OCI-LY1 (cell line): ENCODE measurements at regions not wholly inside any gene's neighbourhood (a gene's known extent, or its start where the extent isn't known, plus 50 kb on each side); places are given as distances from the start of the nearest gene placed in this dataset.

ENCODE experiments used
- EZH2 ChIP-seq: fragments of 200-600 bp; sonication (generic), shearing (Covaris generic); IDR thresholded peaks from 2 replicates; pipeline ENCODE4 v1.8.0; 2017; ENCODE audit warnings: borderline replicate concordance, mixed run types, mild to moderate bottlenecking, antibody characterized with exemption, low read length, moderate library complexity, mixed read lengths
- TF ChIP-seq, protein P1 (sequence below): fragments of 200-600 bp; sonication (generic), shearing (Covaris generic); IDR thresholded peaks from 2 replicates; pipeline ENCODE4 v1.5.1; 2017; ENCODE audit warnings: mild to moderate bottlenecking, antibody characterized with exemption, low read length, moderate library complexity, mixed read lengths

DNA sequence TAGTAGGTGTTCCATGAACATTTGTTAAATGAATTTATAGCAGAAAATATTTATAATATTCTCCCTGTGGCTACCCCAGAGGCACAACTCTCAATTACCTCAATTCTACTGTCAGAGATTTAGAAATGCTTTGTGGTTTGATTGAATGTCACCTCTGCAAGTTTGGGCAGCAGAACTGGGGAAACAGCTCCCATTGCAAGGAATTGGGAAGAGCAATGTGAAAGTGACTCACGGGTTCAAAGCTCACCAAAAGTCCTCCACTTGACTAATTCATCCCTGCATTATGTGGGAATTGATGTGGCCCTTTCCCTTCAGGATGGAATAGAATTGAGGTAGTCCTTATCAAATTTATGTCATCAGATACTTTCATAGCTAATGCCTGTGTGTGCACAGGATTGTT is 562.7 kb downstream of the MFSD1 start:
- TF ChIP-seq, protein P1, sequence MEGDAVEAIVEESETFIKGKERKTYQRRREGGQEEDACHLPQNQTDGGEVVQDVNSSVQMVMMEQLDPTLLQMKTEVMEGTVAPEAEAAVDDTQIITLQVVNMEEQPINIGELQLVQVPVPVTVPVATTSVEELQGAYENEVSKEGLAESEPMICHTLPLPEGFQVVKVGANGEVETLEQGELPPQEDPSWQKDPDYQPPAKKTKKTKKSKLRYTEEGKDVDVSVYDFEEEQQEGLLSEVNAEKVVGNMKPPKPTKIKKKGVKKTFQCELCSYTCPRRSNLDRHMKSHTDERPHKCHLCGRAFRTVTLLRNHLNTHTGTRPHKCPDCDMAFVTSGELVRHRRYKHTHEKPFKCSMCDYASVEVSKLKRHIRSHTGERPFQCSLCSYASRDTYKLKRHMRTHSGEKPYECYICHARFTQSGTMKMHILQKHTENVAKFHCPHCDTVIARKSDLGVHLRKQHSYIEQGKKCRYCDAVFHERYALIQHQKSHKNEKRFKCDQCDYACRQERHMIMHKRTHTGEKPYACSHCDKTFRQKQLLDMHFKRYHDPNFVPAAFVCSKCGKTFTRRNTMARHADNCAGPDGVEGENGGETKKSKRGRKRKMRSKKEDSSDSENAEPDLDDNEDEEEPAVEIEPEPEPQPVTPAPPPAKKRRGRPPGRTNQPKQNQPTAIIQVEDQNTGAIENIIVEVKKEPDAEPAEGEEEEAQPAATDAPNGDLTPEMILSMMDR: no peak
- TF ChIP-seq EZH2: no peak
